Urinary bladder (tissue), 3 donors: ENCODE measurements at regions not wholly inside any gene's neighbourhood (a gene's known extent, or its start where the extent isn't known, plus 50 kb on each side); places are given as distances from the start of the nearest gene placed in this dataset.

Experiments
- DNase-seq: peaks from one replicate; pipeline ENCODE4 v3.0.0-alpha.2; 2015; ENCODE audit errors: extremely low spot score
- H3K27ac ChIP-seq: one replicate; pipeline ENCODE4 v1.5.1; 2013; ENCODE audit warnings: low read depth, mild to moderate bottlenecking, moderate library complexity
- H3K36me3 ChIP-seq: one replicate; pipeline ENCODE4 v1.6.1; 2013; ENCODE audit warnings: mild to moderate bottlenecking, moderate library complexity; ENCODE audit not compliant: insufficient read depth
- H3K4me1 ChIP-seq: one replicate; pipeline ENCODE4 v1.6.1; 2013; ENCODE audit warnings: mild to moderate bottlenecking, moderate library complexity; ENCODE audit not compliant: insufficient read depth
- H3K4me3 ChIP-seq: one replicate; pipeline ENCODE4 v1.5.1; 2013; ENCODE audit warnings: low read depth, low read length
- WGBS: extraction: QIAGEN DNeasy Blood & Tissue Kit; methylation state at CpG from one replicate; pipeline ENCODE4 v1.1.7; 2013; 5-methylcytosine and 5-hydroxymethylcytosine counted together
- donor health status: healthy with polysubstance abuse.
- donor health status: healthy.

DNA sequence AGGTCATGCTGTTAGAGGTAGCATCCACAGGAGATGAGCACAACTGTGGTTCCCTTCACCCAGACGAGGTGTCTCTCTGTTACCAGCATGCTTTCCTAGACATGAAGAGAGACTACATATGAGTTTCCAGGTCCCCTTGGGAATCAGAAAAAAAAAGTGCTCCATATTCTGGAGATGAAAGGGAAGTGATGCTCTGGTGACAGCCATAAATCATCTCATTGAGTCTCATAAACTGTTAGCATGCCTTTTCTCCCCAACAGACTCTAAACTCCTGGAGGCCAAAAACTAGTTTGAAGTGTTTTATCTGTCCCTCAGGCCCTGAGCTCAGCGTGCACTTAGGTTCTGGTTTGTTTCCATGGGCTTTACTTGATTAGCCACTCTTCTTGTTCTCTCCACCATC, 124.6 kb upstream of the CREB1 start:
- no peaks in the 10 kb centered on the region for H3K4me1 ChIP-seq
- DNase-seq: no peak
- no peak overlapping the region for H3K27ac ChIP-seq
- 71% methylated on average over 2 of the region's 2 CpGs for WGBS
- no peaks in the 10 kb centered on the region for H3K36me3 ChIP-seq
- no peak overlapping the region for H3K4me3 ChIP-seq

DNA sequence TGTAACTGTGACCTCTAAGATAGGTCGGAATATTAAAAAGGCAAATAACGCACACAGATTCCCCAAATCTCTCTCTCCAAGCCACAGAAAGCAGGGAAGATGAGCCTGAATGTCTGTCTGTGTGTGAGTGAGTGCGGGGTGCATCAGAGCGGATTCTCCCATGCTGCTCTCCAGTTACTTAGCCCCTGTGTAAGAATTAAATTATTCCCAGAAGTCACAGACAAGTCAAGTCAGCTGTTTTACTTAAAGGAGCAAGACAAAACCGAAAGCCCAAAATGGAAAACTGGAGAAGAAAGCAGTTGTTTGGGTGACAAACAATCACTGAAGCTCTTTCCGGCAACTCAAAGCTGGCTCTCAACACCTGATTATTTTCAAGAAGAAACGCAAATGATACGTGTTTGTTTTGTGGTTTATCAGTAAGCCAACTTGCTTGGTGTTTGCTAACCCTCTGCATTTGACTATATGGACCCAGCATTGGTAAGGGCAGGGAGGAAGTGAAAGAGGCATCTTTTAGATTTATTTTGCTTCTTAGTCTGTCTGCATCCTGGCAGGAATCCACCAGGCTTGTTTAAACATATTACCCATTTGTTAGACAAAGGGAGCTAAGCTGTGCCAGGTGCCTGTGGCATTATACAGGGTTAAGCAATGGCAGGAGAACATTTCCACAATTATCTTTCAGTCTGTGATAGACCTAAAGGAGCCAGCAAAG, 121.5 kb upstream of the CREB1 start:
- DNase-seq: no peak
- Histone ChIP-seq H3K4me3 (no peak overlapping the region), H3K27ac (no peak overlapping the region), H3K4me1 (no peaks in the 10 kb centered on the region), H3K36me3 (no peaks in the 10 kb centered on the region)
- WGBS: 72% methylated on average over 8 of the region's 8 CpGs

DNA sequence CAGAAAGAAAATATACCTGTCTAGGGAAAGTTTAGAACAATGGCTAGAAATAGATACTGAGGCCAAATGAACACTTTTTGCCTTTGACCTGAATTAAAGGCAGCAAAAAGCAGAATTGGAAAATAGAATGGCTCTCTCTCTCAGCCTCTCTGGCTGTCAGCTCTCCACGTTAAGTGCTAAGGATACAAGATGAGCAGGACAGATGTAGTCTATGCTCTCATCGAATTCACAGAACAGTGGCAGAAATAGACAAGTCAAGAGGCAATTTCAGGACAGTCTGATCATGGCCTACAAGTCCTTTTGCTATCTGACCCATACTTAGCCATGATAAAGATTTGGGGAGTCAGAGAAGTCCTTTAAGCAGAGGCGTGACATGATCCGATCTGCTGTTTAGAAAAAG, 120.2 kb upstream of the CREB1 start:
- Histone ChIP-seq H3K36me3 (no peaks in the 10 kb centered on the region), H3K4me3 (no peak overlapping the region), H3K27ac (no peak overlapping the region), H3K4me1 (no peaks in the 10 kb centered on the region)
- WGBS: 57% methylated on average over 4 of the region's 4 CpGs
- no peak for DNase-seq

DNA sequence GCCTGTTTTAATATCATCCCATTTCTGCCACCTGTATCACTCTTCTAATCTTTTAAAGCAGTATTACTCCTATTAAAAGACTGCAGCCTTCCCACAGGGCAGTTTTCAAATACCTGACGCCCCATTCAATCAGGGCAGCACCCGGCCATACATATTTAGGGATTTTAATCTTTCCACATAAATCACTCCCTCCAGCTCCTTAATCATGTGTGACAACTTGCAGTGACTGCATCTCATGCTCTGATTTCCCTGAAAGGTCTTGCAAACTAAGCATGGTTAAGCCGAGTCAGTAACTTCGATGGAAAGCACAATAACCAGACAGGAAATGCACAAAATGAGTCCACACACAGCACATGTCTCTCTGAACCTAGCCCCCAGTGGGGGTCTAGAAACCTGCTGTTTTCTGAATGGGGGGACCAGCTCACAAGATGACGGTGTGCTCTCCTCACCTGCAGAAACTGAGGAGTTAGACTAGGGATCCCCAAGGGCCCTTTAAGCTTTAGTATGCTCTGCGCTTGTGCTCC, 116.9 kb upstream of the CREB1 start:
- Histone ChIP-seq H3K4me3 (no peak overlapping the region), H3K4me1 (no peaks in the 10 kb centered on the region), H3K36me3 (peaks cover 3% of the 10 kb centered on the region), H3K27ac (no peak overlapping the region)
- 59% methylated on average over 6 of the region's 6 CpGs for WGBS
- no peak for DNase-seq

DNA sequence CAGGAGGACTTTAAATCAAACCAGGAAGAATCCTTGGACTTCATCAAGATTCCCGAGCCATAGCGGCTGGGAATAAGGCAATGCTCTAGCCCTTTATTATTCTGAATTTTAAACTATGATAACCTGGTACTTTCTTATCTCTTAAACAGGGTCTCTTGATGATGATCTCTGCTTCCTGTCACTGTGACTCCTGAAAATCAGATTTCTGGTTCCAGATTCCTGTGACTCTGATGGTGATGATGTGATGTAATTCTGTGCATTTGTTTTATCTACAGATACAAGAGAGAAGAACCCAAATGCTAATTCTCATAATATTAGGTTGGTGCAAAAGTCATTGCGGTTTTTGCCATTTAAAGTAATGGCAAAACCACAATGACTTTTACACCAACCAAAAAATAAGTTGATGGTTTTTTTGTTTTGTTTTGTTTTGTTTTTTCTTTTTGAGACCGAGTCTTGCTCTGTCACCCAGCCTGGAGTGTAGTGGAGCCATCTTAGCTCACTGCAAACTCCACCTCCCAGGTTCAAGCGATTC, 116.3 kb upstream of the CREB1 start:
- H3K27ac ChIP-seq: no peak overlapping the region
- H3K4me3 ChIP-seq: no peak overlapping the region
- WGBS: 83% methylated on average over 5 of the region's 5 CpGs
- no peak for DNase-seq
- H3K36me3 ChIP-seq: peaks cover 3% of the 10 kb centered on the region
- no peaks in the 10 kb centered on the region for H3K4me1 ChIP-seq

DNA sequence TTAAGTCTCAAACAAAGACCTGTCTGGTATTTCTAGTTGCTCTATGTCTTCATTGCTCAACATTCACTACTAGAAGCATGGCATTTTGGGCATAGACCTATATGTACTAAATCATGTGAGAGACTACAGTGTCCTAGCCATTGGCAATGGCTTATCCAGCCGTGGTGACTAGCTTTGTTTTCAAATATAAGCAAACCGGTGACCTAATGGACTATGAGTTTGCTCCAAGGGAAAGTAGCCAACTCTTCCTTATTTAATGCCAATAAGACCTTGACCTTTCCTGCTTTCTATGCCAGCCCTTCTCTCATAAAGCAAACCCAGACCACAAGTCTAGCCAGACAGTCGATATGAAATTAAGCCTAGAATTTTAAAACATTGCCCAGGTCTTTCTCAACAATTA, 113.7 kb upstream of the CREB1 start:
- Histone ChIP-seq H3K4me3 (no peak overlapping the region), H3K27ac (no peak overlapping the region), H3K4me1 (no peaks in the 10 kb centered on the region), H3K36me3 (peaks cover 3% of the 10 kb centered on the region)
- no peak for DNase-seq
- 59% methylated on average over 3 of the region's 3 CpGs for WGBS

DNA sequence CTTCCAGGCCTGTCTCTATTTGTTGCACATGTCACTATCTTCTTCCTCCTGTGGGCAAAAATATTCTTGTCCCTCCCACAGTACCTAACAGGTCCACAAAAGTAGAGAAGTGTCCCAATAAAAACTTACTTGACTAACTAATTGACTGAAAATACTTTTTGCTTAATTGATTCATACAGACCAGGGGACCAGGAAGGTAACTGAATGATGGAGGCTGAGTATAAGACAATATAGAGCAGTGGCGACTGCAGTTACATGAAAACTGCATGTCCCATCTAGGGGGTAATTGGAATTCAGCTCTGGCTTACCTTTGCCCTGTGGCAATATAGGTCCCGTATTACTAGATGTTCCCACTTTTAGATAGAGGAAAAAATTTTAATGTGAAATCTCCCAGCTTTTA, 112.9 kb upstream of the CREB1 start:
- Histone ChIP-seq H3K4me3 (no peak overlapping the region), H3K27ac (no peak overlapping the region), H3K36me3 (peaks cover 3% of the 10 kb centered on the region), H3K4me1 (no peaks in the 10 kb centered on the region)
- 94% methylated on average over 2 of the region's 2 CpGs for WGBS
- no peak for DNase-seq

DNA sequence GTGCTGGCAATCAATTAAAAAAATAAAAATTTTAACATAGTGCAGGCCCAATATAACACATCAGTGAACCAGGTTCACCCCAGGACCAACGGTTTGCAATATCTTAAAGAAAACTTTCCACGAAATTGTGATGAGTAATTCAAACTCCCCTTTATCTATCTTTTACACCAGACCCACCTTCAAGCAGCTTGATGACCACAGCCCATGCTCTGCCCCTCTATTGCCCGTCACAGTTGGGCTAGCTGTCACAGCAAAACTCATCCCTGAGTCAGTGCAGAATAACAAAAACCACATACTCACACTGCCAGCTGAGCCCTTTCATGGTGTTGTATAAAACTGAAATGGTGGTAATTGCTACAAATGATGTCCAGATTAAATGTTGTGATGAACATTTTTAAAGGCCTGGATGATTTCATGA, 112.5 kb upstream of the CREB1 start:
- no peak overlapping the region for H3K27ac ChIP-seq
- H3K36me3 ChIP-seq: peaks cover 3% of the 10 kb centered on the region
- no peak overlapping the region for H3K4me3 ChIP-seq
- H3K4me1 ChIP-seq: no peaks in the 10 kb centered on the region
- no peak for DNase-seq
- 72% methylated on average over 3 of the region's 3 CpGs for WGBS

DNA sequence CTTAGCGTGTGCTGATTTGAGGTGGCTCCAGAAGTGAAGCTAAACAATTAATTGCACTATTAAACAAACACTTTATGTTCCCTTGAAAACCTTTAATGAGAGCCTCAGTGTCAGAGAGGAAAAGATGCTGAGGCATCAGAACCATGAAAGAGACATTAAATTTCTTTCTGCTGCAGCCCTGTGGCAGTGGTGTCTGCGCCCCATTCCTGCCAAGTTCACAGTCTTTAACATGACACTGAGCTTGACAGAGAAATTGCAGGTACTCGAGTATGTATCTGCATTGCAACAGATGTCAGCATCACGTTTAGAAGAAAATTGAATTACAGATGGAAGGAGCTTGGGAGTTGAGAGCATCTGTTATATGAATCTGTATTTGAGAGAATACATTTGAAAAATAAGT, 111.3 kb upstream of the CREB1 start:
- 46% methylated on average over 4 of the region's 4 CpGs for WGBS

DNA sequence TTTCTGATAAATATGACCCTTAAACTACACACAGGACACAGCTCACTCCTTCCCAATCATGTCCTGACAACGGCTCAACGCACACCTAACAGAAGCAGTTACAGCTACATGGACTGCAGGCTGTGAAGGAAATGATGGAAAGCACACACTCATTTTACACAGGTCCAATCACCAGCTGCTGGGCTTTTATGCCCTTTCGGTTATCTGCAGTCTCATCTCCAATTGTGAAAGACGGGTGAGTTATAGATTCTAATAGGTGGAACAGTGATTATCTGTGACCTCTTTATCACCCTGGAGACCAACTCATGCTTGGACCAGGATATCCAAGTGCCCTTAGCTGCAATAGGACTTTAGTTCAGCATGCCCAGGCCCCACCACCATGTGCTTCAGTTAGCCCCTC, 110.4 kb upstream of the CREB1 start:
- no peak overlapping the region for H3K4me3 ChIP-seq
- no peak for DNase-seq
- H3K36me3 ChIP-seq: peaks cover 3% of the 10 kb centered on the region
- no peak overlapping the region for H3K27ac ChIP-seq
- H3K4me1 ChIP-seq: no peaks in the 10 kb centered on the region
- 75% methylated on average over 4 of the region's 4 CpGs for whole genome bisulfite sequencing

More for the DNA sequence above, 111.3 kb upstream of the CREB1 start:
- H3K4me3 ChIP-seq: no peak overlapping the region
- no peak overlapping the region for H3K27ac ChIP-seq
- peaks cover 3% of the 10 kb centered on the region for H3K36me3 ChIP-seq
- H3K4me1 ChIP-seq: no peaks in the 10 kb centered on the region
- DNase-seq: no peak

DNA sequence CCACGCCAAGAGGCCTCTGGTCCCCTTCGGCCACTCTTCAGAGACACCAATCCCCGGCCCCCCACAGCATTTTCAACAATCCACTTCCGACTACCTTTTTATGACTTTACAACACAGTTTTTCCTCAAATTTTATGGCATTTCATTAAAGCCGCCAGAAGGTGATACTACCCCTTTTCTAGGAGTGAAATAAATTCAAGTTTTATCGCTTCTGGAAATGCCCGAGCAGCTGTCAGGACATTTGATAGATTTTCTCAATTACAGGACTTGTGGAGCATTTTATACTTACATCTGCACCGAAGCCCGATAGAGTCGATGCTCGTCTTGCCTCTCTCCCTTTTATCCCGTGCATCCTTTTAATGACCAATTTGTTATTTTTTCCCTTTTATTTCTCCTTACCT, 108.1 kb upstream of the CREB1 start:
- Histone ChIP-seq H3K4me1 (no peaks in the 10 kb centered on the region), H3K4me3 (no peak overlapping the region), H3K36me3 (no peaks in the 10 kb centered on the region), H3K27ac (no peak overlapping the region)
- no peak for DNase-seq
- 79% methylated on average over 12 of the region's 12 CpGs for WGBS

DNA sequence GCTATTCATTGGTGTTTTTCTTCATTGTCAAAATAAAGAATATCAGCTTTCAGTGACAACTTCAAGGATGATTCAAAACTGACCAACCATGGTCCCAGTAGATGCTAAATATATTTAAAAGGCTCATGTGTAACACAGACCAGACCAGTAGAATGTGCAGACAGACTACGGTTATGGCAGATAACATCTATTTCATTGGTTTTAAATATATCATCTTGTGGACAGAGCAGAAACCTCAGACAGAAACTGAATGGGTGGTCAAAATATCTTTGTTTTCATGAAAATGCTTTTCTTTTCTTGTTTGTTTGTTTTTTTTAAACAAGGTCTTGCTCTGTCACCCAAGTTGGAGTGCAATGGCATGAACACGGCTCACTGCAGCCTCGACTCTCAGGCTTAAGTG, 107.4 kb upstream of the CREB1 start:
- H3K4me1 ChIP-seq: no peaks in the 10 kb centered on the region
- WGBS: 77% methylated on average over 3 of the region's 3 CpGs
- no peak overlapping the region for H3K27ac ChIP-seq
- H3K4me3 ChIP-seq: no peak overlapping the region
- H3K36me3 ChIP-seq: no peaks in the 10 kb centered on the region
- no peak for DNase-seq

DNA sequence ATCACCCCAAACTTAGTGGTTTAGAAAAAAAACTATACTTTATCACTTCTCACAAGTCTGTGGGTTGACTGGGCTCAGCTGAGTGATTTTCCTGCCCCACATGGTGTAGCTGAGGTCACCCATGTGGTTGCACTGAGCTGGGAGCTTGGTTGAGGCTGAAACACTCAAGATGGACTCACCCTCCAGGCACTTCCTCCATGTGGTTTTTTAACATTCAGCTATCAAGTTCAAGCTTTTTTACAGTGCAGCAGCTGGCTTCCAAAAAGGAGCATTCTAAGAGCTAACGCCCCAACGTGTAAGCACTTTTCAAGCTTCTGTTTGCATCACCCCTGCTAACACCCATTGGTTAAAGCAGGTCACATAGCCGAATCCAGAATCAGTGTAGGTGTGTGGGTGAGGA, 105.9 kb upstream of the CREB1 start:
- no peaks in the 10 kb centered on the region for H3K4me1 ChIP-seq
- no peak overlapping the region for H3K27ac ChIP-seq
- 67% methylated on average over 3 of the region's 3 CpGs for WGBS
- no peak overlapping the region for H3K4me3 ChIP-seq
- DNase-seq: no peak
- H3K36me3 ChIP-seq: no peaks in the 10 kb centered on the region

DNA sequence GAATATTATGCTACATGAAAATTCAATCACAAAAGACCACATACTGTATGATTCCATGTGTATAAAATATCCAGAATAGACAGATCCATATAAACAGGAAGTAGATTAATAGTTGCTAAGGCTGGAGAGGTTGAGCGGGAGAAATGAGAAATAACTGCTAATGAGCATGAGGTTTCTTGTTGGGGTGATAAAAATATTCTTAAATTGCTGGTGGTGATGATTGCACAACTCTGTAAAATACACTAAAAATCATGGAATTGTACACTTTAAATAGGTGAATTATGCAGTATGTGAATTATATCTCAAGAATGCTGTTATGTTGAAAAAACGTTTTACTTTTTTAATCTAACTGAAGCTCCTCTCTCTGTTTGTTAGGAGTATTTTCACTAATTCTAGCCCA, 101.8 kb upstream of the CREB1 start:
- 45% methylated on average over 2 of the region's 2 CpGs for WGBS
- no peak for DNase-seq
- Histone ChIP-seq H3K4me3 (no peak overlapping the region), H3K27ac (no peak overlapping the region), H3K4me1 (no peaks in the 10 kb centered on the region), H3K36me3 (no peaks in the 10 kb centered on the region)
